Epithelial cell of esophagus (primary cell): ENCODE measurements at regions not wholly inside any gene's neighbourhood (a gene's known extent, or its start where the extent isn't known, plus 50 kb on each side); places are given as distances from the start of the nearest gene placed in this dataset.

ENCODE experiments used
- DNase-seq: peaks from one replicate; pipeline ENCODE4 v3.0.0; 2010; ENCODE audit warnings: low read depth
- H3K4me3 ChIP-seq: 2 replicates; pipeline ENCODE4 v1.5.1; 2011; ENCODE audit warnings: mild to moderate bottlenecking, low read length, control low read depth
- TF ChIP-seq, protein P1 (sequence below): IDR thresholded peaks from 2 replicates; pipeline ENCODE4 v1.5.1; 2011; ENCODE audit warnings: low read depth, mild to moderate bottlenecking, low read length, control low read depth, inconsistent platforms; ENCODE audit not compliant: insufficient read depth; ENCODE audit errors: missing control alignments

DNA sequence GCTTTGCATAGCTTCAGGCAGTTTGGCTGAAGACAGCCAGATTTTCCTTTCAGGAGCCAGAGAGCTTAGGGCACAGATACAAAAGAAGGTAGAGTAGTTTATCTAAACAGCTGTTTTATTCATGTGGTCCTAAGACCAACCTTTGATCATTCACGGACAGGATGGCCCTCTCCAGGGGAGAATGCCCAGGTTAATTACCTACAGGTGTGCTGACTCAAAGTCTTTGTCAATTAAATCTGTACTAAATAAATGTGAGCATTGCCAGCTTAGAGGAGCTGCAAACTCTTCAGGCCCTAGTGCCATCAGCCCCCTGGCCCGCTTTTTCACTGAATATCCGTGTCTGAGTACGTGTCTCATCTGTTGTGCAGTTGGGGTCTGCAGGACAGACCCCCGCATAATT, 554.7 kb downstream of the NUP35 start:
- no peak overlapping the region for H3K4me3 ChIP-seq
- no peak for DNase-seq
- TF ChIP-seq, protein P1, sequence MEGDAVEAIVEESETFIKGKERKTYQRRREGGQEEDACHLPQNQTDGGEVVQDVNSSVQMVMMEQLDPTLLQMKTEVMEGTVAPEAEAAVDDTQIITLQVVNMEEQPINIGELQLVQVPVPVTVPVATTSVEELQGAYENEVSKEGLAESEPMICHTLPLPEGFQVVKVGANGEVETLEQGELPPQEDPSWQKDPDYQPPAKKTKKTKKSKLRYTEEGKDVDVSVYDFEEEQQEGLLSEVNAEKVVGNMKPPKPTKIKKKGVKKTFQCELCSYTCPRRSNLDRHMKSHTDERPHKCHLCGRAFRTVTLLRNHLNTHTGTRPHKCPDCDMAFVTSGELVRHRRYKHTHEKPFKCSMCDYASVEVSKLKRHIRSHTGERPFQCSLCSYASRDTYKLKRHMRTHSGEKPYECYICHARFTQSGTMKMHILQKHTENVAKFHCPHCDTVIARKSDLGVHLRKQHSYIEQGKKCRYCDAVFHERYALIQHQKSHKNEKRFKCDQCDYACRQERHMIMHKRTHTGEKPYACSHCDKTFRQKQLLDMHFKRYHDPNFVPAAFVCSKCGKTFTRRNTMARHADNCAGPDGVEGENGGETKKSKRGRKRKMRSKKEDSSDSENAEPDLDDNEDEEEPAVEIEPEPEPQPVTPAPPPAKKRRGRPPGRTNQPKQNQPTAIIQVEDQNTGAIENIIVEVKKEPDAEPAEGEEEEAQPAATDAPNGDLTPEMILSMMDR, result no peak

DNA sequence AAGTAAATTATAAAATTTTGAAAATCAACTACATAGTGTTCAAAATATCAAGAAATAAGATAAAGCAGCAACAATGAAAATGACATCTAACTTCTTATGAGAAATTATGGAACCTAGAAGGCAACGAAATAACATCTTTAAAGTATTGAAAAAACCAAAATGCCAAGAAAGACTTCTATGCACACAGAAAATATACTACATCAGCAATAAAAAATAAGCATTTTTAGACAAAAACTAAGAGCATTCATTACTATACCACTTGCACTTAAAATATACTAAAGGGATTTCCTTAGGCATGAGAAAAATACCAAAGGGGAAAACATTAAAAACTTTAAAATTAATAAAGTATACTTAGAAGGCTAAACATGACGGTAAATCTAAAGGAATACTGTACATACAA, 556.3 kb downstream of the NUP35 start:
- DNase-seq, result no peak
- H3K4me3 ChIP-seq, result no peak overlapping the region
- TF ChIP-seq, protein P1, result no peak

DNA sequence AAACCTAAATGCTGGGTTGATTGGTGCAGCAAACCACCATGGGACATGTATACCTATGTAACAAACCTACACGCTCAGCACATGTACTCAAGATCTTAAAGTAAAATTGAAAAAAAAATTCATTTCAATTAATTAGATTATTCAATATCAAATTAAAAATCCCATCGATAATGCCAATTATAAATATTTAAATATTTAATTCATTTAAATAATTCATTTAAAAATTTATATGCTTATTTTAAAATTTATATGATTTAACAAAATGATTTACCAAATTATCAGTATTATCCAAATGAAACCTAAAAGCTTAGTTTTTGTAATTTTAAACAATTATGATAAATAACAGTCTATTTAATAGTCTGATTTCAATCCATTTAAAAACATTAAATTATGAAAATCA, 560.4 kb downstream of the NUP35 start:
- DNase-seq, result no peak
- no peak overlapping the region for H3K4me3 ChIP-seq
- TF ChIP-seq, protein P1, result no peak

DNA sequence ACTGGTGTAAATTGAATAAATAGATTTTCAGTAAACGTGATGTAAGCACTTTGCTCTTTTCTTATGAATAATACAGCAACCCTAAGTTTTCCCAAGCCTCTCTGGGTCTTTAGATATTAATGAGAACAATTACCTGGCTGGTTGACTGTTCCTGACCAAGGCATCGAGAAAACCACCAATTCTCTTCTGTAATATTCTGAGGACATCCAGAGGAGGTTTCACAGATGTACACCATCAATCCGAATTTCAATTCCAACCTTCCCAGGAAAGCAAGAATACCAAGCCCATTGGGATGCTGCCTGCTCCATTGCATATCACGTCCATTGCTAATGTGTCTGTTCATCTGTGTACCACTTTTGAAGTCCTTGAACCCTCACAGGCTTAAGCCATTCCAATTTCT, 571.8 kb downstream of the NUP35 start:
- TF ChIP-seq, protein P1, result no peak
- no peak overlapping the region for H3K4me3 ChIP-seq
- no peak for DNase-seq

DNA sequence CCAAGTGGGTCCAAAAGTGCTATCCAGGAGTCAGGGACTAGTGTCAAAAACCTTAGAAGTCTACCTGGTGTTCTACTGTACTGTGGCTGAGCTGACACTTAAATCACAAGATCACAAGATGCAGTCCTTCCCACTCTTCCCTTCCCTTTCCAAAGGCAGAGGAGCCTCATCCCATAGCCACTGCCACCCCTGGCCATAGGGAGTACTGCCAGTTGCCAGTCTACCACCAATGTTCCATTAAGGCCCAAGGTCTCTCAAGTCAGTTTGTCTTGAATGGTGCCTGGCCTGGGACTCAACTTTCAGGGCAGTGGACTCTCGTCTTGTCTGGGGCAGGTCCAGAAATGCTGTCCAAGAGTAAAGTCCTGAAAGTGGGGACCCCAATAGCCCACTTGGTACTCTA, 585.6 kb downstream of the NUP35 start:
- TF ChIP-seq, protein P1, result peak; percentile 14
- H3K4me3 ChIP-seq, result no peak overlapping the region
- DNase-seq, result no peak

DNA sequence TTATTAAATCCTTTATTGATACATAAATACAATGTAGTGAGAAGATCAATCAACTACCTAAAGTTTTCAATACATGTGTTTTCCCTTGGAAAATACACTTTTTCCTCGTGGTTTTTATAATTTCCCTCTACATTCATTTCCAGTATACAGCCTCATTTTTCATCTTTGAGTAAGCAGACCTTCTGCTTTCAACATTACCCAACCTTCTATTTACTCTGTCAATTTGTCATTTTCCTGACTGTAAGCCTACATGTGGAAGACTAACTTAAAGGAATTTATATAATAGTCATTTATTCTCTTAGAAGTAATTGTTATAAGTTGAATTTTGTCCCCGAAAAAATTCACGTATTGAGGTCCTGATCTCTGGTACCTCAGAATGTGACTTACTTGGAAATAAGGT, 594.0 kb downstream of the NUP35 start:
- no peak overlapping the region for H3K4me3 ChIP-seq
- DNase-seq, result peak; percentile 2
- TF ChIP-seq, protein P1, result no peak

DNA sequence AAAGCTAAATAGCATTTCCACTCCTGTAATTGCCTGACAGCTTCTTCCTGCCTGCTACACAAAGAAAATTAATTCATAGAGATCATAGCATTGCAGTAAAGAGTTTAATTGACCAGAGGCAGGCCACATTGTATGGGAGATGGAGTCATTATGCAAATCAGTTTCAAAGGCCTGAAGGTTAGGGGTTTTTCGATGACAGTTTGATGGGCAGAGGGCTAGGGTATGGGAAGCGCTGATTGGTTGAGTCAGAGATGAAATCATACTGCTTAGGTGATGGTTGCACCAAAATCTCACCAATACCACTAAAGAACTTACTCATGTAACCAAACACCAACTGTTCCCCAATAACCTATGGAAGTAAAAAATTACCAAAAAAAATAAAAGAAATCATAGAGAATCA, 599.0 kb downstream of the NUP35 start:
- TF ChIP-seq, protein P1, result no peak
- no peak overlapping the region for H3K4me3 ChIP-seq
- no peak for DNase-seq
